Neutrophil (primary cell): ENCODE measurements at regions not wholly inside any gene's neighbourhood (a gene's known extent, or its start where the extent isn't known, plus 50 kb on each side); places are given as distances from the start of the nearest gene placed in this dataset.

ENCODE experiments used
- H3K27ac ChIP-seq: fragments of 200-600 bp; sonication (generic); 2 replicates; pipeline ENCODE4 v1.5.1; 2016; ENCODE audit warnings: mild to moderate bottlenecking, moderate library complexity
- H3K27me3 ChIP-seq: fragments of 200-600 bp; sonication (generic); 2 replicates; pipeline ENCODE4 v1.6.0; 2016; ENCODE audit warnings: mild to moderate bottlenecking
- H3K36me3 ChIP-seq: fragments of 200-600 bp; sonication (generic); 2 replicates; pipeline ENCODE4 v1.5.1; 2017
- H3K4me1 ChIP-seq, 2 experiments: fragments of 200-600 bp in 1 of 2; sonication (generic) in 1 of 2; 1 replicate in 1 of 2; 2 replicates in 1 of 2; pipeline versions ENCODE4 v1.5.1 to v1.6.1; 2013 to 2016; ENCODE audit warnings: low read depth in 1 of 2, low read length in 1 of 2, mild to moderate bottlenecking in 1 of 2, moderate library complexity in 1 of 2; ENCODE audit not compliant: control insufficient read depth in 1 of 2, insufficient read depth in 1 of 2
- H3K4me3 ChIP-seq, 2 experiments: fragments of 200-600 bp in 1 of 2; sonication (generic) in 1 of 2; 1 replicate in 1 of 2; 2 replicates in 1 of 2; pipeline ENCODE4 v1.5.1; 2013 to 2016; ENCODE audit warnings: low read depth in 1 of 2, low read length in 1 of 2, mild to moderate bottlenecking in 1 of 2, moderate library complexity in 1 of 2
- H3K9me3 ChIP-seq: fragments of 200-600 bp; sonication (generic); 2 replicates; pipeline ENCODE4 v1.5.1; 2016
- TF ChIP-seq, protein P1 (sequence below): fragments of 200-600 bp; sonication (generic); IDR thresholded peaks from 2 replicates; pipeline ENCODE4 v1.5.1; 2016; ENCODE audit warnings: antibody characterized with exemption

DNA sequence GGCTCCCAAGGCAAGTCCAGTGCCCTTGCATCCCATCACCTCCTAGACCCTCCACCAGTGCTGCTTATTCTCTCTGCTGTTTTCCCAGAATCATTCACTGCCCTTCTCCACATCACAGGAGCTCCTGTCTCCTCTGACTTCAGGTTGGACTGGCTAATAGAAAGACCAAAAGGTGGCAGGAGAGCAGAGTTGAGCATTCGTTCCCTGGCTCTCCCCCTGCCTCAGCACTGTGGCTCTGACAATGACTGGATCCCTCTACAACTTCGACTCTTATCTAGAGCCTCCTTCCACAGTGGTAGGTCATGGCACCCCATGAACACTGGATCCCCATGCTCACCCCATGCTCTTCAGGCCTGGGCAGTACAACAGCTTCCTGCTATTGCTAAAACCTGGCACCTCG is 243.6 kb downstream of the LRRN1 start:
- Histone ChIP-seq H3K9me3 (no peaks in the 10 kb centered on the region), H3K27me3 (no peaks in the 10 kb centered on the region), H3K4me1 (no peaks in the 10 kb centered on the region), H3K27ac (no peak overlapping the region), H3K4me3 (no peak overlapping the region), H3K36me3 (no peaks in the 10 kb centered on the region)
- TF ChIP-seq, protein P1, sequence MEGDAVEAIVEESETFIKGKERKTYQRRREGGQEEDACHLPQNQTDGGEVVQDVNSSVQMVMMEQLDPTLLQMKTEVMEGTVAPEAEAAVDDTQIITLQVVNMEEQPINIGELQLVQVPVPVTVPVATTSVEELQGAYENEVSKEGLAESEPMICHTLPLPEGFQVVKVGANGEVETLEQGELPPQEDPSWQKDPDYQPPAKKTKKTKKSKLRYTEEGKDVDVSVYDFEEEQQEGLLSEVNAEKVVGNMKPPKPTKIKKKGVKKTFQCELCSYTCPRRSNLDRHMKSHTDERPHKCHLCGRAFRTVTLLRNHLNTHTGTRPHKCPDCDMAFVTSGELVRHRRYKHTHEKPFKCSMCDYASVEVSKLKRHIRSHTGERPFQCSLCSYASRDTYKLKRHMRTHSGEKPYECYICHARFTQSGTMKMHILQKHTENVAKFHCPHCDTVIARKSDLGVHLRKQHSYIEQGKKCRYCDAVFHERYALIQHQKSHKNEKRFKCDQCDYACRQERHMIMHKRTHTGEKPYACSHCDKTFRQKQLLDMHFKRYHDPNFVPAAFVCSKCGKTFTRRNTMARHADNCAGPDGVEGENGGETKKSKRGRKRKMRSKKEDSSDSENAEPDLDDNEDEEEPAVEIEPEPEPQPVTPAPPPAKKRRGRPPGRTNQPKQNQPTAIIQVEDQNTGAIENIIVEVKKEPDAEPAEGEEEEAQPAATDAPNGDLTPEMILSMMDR: no peak

DNA sequence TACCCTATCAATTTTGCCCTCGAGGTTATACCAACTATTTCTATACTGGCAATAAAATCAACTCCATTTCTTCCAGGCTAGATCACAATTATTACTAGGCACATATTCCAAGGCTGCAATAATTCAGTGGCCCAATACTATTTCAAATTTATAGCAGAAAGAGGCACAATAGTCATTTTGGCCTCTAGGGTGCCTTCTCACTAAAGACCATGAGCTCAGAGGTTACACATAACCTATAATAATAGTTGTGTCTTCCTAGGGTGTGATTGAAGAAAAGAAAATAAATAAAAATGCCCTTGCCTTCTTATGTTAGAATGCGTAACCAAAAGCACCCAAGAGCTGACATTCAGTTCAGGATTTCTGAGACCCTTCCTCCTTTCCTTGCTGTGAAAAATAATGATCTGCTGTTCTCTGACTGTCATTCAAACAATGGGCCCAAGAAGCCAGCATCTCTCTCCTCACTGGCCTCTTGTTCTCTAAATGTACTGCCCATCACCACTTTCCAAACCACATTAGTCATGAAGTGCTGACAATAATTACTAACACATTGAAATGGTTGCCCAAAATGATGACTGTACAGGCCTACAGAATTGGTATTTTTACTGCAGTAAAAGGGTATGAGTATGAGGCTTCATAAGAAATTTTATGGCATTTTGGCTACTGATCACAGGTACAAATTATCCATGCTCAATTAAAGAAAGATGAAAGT is 244.8 kb downstream of the LRRN1 start:
- no peaks in the 10 kb centered on the region for H3K36me3 ChIP-seq
- no peak overlapping the region for H3K27ac ChIP-seq
- TF ChIP-seq, protein P1: no peak
- H3K9me3 ChIP-seq: no peaks in the 10 kb centered on the region
- no peaks in the 10 kb centered on the region for H3K4me1 ChIP-seq
- no peak overlapping the region for H3K4me3 ChIP-seq
- no peaks in the 10 kb centered on the region for H3K27me3 ChIP-seq

DNA sequence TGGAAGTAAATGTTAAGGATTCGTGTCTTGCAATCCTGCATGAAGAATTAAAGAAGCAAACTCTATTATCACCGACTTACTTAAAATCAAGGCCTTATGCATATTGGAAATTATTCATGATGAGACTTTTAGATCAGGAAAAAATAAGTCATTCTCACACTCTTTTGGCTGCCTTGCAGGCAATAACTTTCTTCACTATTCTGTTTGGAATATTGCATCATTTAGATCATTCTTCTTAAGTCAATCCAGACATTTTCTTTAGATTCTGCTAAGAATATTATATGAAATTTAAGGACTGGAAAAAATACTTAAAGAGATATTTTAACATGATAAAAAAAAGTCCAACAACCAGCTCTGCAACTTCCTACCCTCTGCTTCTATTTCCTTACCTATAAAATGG is 245.4 kb downstream of the LRRN1 start:
- Histone ChIP-seq H3K27ac (no peak overlapping the region), H3K27me3 (no peaks in the 10 kb centered on the region), H3K4me1 (no peaks in the 10 kb centered on the region), H3K4me3 (no peak overlapping the region), H3K9me3 (no peaks in the 10 kb centered on the region), H3K36me3 (no peaks in the 10 kb centered on the region)
- TF ChIP-seq, protein P1: no peak

DNA sequence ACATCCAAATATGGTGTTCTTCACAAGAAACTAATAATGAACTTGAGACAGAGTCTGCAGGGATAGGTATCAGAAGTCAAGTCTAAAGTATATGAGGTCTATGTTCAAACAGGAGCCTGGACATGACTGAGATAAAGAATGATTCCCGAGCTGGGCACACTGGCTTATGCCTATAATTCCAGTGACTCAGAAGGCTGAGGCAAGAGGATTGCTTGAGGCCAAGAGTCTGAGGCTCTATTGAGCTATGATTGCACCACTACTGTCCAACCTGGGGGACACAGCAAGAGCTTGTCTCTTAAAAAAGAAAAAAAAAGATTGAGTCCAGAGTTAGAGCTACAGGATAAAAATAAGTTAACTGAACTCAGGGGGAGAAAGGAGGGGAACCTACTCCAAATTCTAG is 246.5 kb downstream of the LRRN1 start:
- Histone ChIP-seq H3K27me3 (no peaks in the 10 kb centered on the region), H3K36me3 (no peaks in the 10 kb centered on the region), H3K9me3 (no peaks in the 10 kb centered on the region), H3K4me3 (no peak overlapping the region), H3K4me1 (no peaks in the 10 kb centered on the region), H3K27ac (no peak overlapping the region)
- TF ChIP-seq, protein P1: no peak

DNA sequence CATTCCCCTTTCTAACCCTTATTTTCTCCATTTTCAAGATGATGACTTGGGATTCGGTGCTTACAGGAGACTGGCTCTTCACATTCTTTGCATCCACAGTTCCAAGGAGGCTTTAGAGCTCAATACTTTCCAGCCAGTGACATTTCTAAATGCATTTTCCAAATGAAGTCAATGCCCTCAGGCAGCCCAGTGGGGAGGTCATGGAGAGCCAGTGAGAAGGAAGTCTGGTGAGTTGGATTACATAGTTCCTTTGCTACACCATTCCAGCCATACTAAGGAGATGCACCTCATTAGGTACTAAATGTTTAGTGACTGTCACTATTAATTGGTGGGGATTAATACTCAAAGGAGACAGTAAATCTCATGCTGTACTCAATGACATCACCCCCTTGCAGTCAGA is 248.1 kb downstream of the LRRN1 start:
- Histone ChIP-seq H3K4me1 (no peaks in the 10 kb centered on the region), H3K4me3 (no peak overlapping the region), H3K9me3 (no peaks in the 10 kb centered on the region), H3K27ac (no peak overlapping the region), H3K27me3 (no peaks in the 10 kb centered on the region), H3K36me3 (no peaks in the 10 kb centered on the region)
- TF ChIP-seq, protein P1: no peak
